ENCODE measurements at regions not wholly inside any gene's neighbourhood (a gene's known extent, or its start where the extent isn't known, plus 50 kb on each side); places are given as distances from the start of the nearest gene placed in this dataset.

- Mint-ChIP-seq H3K9me3 (peaks cover 12% of the 10 kb centered on the region), H3K27ac (peak overlapping the region; percentile 41), H3K4me3 (no peak overlapping the region), H3K4me1 (peaks cover 53% of the 10 kb centered on the region), H3K36me3 (peaks cover 5% of the 10 kb centered on the region), H3K27me3 (ENCODE audit: low read depth) (no peaks in the 10 kb centered on the region)
- DNase-seq (ENCODE audit: low spot score in 2 of 2, unreplicated experiment in 2 of 2): no peak
- TF ChIP-seq CTCF (IDR thresholded peaks at IDR 0.05; ENCODE audit: unreplicated experiment): no peak
Observed at GRCh38 chr6:22471132-22471690, 98.2 kb upstream of the HDGFL1 start.

- TF ChIP-seq CTCF (IDR thresholded peaks at IDR 0.05; ENCODE audit: unreplicated experiment): no peak
- peak overlapping the region; percentile 62 for H3K27ac Mint-ChIP-seq
- H3K4me3 Mint-ChIP-seq: no peak overlapping the region
- H3K9me3 Mint-ChIP-seq: peaks cover 12% of the 10 kb centered on the region
- peaks cover 4% of the 10 kb centered on the region for H3K36me3 Mint-ChIP-seq
- H3K4me1 Mint-ChIP-seq: peaks cover 56% of the 10 kb centered on the region
- DNase-seq (ENCODE audit: low spot score in 2 of 2, unreplicated experiment in 2 of 2): no peak
- H3K27me3 Mint-ChIP-seq (ENCODE audit: low read depth): no peaks in the 10 kb centered on the region
Observed at GRCh38 chr6:22471746-22472145, 97.6 kb upstream of the HDGFL1 start.

- Mint-ChIP-seq H3K36me3 (peaks cover 4% of the 10 kb centered on the region), H3K27me3 (ENCODE audit: low read depth) (no peaks in the 10 kb centered on the region), H3K4me3 (no peak overlapping the region), H3K27ac (no peak overlapping the region), H3K4me1 (peaks cover 42% of the 10 kb centered on the region), H3K9me3 (peaks cover 12% of the 10 kb centered on the region)
- no peak for TF ChIP-seq CTCF (IDR thresholded peaks at IDR 0.05; ENCODE audit: unreplicated experiment)
- no peak for DNase-seq (ENCODE audit: low spot score in 2 of 2, unreplicated experiment in 2 of 2)
Observed at GRCh38 chr6:22473991-22474682, 95.2 kb upstream of the HDGFL1 start.

- TF ChIP-seq CTCF (IDR thresholded peaks at IDR 0.05; ENCODE audit: unreplicated experiment): no peak
- Mint-ChIP-seq H3K9me3 (peaks cover 13% of the 10 kb centered on the region), H3K27ac (peak overlapping the region; percentile 74), H3K27me3 (ENCODE audit: low read depth) (no peaks in the 10 kb centered on the region), H3K4me3 (no peak overlapping the region), H3K36me3 (peaks cover 4% of the 10 kb centered on the region), H3K4me1 (peaks cover 19% of the 10 kb centered on the region)
- DNase-seq (ENCODE audit: low spot score in 2 of 2, unreplicated experiment in 2 of 2): no peak
Observed at GRCh38 chr6:22476811-22477390, 92.5 kb upstream of the HDGFL1 start.

GRCh38 chr6:22497276-22497675 is 72.1 kb upstream of the HDGFL1 start:
- Mint-ChIP-seq H3K36me3 (no peaks in the 10 kb centered on the region), H3K27me3 (ENCODE audit: low read depth) (no peaks in the 10 kb centered on the region), H3K4me3 (no peak overlapping the region), H3K4me1 (peaks cover 17% of the 10 kb centered on the region), H3K27ac (no peak overlapping the region), H3K9me3 (peaks cover 5% of the 10 kb centered on the region)
- no peak for DNase-seq (ENCODE audit: low spot score in 2 of 2, unreplicated experiment in 2 of 2)
- TF ChIP-seq CTCF (IDR thresholded peaks at IDR 0.05; ENCODE audit: unreplicated experiment): no peak
